Stimulated activated CD4-positive, alpha-beta T cell treated with anti-CD3 and anti-CD28 coated beads, Interleukin-1b, Interleukin-23, amount 100 ng/mL, for 48 hours (primary cell): ENCODE measurements at regions not wholly inside any gene's neighbourhood (a gene's known extent, or its start where the extent isn't known, plus 50 kb on each side); places are given as distances from the start of the nearest gene placed in this dataset.

Experiments
- DNase-seq: peaks from one replicate; pipeline ENCODE4 v3.0.0-alpha.2; 2020

- DNase-seq, result no peak
These were observed 853.9 kb downstream of the SORCS3 start for GRCh38 chr10:105494944-105495343.

GRCh38 chr10:105494303-105494702 is 853.2 kb downstream of the SORCS3 start:
- DNase-seq, result no peak

GRCh38 chr10:105473170-105473569 is 832.1 kb downstream of the SORCS3 start:
- no peak for DNase-seq

GRCh38 chr10:105468759-105469158 is 827.7 kb downstream of the SORCS3 start:
- DNase-seq, result no peak

- no peak for DNase-seq
These were observed 825.4 kb downstream of the SORCS3 start for GRCh38 chr10:105466521-105466920.

GRCh38 chr10:105434970-105435369 is 793.9 kb downstream of the SORCS3 start:
- DNase-seq, result no peak

- DNase-seq, result no peak
These were observed 772.9 kb downstream of the SORCS3 start for GRCh38 chr10:105413997-105414396.

- no peak for DNase-seq
These were observed 768.3 kb downstream of the SORCS3 start for GRCh38 chr10:105409370-105409769.

- DNase-seq, result no peak
These were observed 765.4 kb downstream of the SORCS3 start for GRCh38 chr10:105406488-105406887.

GRCh38 chr10:105398202-105398601 is 757.1 kb downstream of the SORCS3 start:
- no peak for DNase-seq

- no peak for DNase-seq
These were observed 750.7 kb downstream of the SORCS3 start for GRCh38 chr10:105391670-105392351.

GRCh38 chr10:105387971-105388370 is 746.9 kb downstream of the SORCS3 start:
- no peak for DNase-seq

GRCh38 chr10:105383978-105384377 is 742.9 kb downstream of the SORCS3 start:
- no peak for DNase-seq

- no peak for DNase-seq
These were observed 729.6 kb downstream of the SORCS3 start for GRCh38 chr10:105370692-105371091.

- DNase-seq, result no peak
These were observed 718.6 kb downstream of the SORCS3 start for GRCh38 chr10:105359708-105360107.

GRCh38 chr10:105358911-105359310 is 717.8 kb downstream of the SORCS3 start:
- DNase-seq, result no peak

- DNase-seq, result no peak
These were observed 715.5 kb downstream of the SORCS3 start for GRCh38 chr10:105356626-105357025.

- no peak for DNase-seq
These were observed 712.9 kb downstream of the SORCS3 start for GRCh38 chr10:105354010-105354409.

- no peak for DNase-seq
These were observed 711.7 kb downstream of the SORCS3 start for GRCh38 chr10:105352827-105353226.

- DNase-seq, result no peak
These were observed 711.2 kb downstream of the SORCS3 start for GRCh38 chr10:105352281-105352680.

GRCh38 chr10:105351187-105351586 is 710.1 kb downstream of the SORCS3 start:
- DNase-seq, result no peak

- no peak for DNase-seq
These were observed 706.4 kb downstream of the SORCS3 start for GRCh38 chr10:105347487-105347886.

GRCh38 chr10:105342606-105343005 is 701.5 kb downstream of the SORCS3 start:
- DNase-seq, result no peak

GRCh38 chr10:105339669-105340068 is 698.6 kb downstream of the SORCS3 start:
- no peak for DNase-seq

GRCh38 chr10:105328503-105329133 is 687.5 kb downstream of the SORCS3 start:
- no peak for DNase-seq
